ENCODE measurements at regions not wholly inside any gene's neighbourhood (a gene's known extent, or its start where the extent isn't known, plus 50 kb on each side); places are given as distances from the start of the nearest gene placed in this dataset.

GRCh38 chr5:26482076-26482809 lies 556.1 kb downstream of the CDH9 start:
- 0% methylated on average over 2 of the region's 5 CpGs; no CpG with 5 or more reads in 1 of the 2 experiments for WGBS, 2 experiments (ENCODE audit: extremely low coverage in 2 of 2, insufficient read length in 1 of 2)

More at GRCh38 chr5:26482076-26482809, 556.1 kb downstream of the CDH9 start:
- no peak overlapping the region for H3K23ac ChIP-seq (ENCODE audit: low read depth, low read length)
- no peak overlapping the region for H2BK15ac ChIP-seq (ENCODE audit: low read depth, low read length)
- dilution Hi-C loops (cut with HindIII; ENCODE audit: low sequenced_read_pairs, unreplicated experiment): no loop called here
- H3K9me1 ChIP-seq (ENCODE audit: insufficient read depth, low read length): no peaks in the 10 kb centered on the region
- intact Hi-C loops (cut with micrococcal nuclease): no loop called here
- ATAC-seq (ENCODE audit: low read depth) (no peak), DNase-seq (no peak)
- H3K4me1 ChIP-seq (ENCODE audit: control insufficient read depth, insufficient read depth, low read length): no peaks in the 10 kb centered on the region
- no peak overlapping the region for H2AFZ ChIP-seq (replicated peaks; ENCODE audit: low read length, poor library complexity)
- no peak overlapping the region for H3K9ac ChIP-seq (ENCODE audit: low read depth, low read length)
- H2BK5ac ChIP-seq (ENCODE audit: low read depth, low read length, poor library complexity, severe bottlenecking): no peak overlapping the region
- H3K27me3 ChIP-seq (ENCODE audit: control insufficient read depth, insufficient read depth, low read length): no peaks in the 10 kb centered on the region
- ChIA-PET CTCF (no interaction called here), POLR2A (ENCODE audit: unreplicated experiment) (no interaction called here)
- H3K4ac ChIP-seq (ENCODE audit: low read depth, low read length): no peak overlapping the region
- in situ Hi-C loops (cut with MboI; ENCODE audit: low sequenced_read_pairs): no loop called here
- no peak overlapping the region for H3K4me3 ChIP-seq (ENCODE audit: insufficient read depth, low read depth, low read length)
- H3K4me2 ChIP-seq (ENCODE audit: low read depth, low read length): no peak overlapping the region
- H2AK5ac ChIP-seq (ENCODE audit: low read depth, low read length): no peak overlapping the region
- H3K18ac ChIP-seq (ENCODE audit: low read depth, low read length): no peak overlapping the region
- H2AK9ac ChIP-seq (replicated peaks; ENCODE audit: low read depth, low read length, poor library complexity): no peak overlapping the region
- no peak overlapping the region for H2BK120ac ChIP-seq (ENCODE audit: low read depth, low read length)
- H4K20me1 ChIP-seq (ENCODE audit: insufficient read depth, low read length): no peaks in the 10 kb centered on the region
- no TSS peak for BruUV-seq (replicated peaks)
- H3K79me1 ChIP-seq (ENCODE audit: low read depth in 1 of 2, low read length in 2 of 2): no peaks in the 10 kb centered on the region
- no peak overlapping the region for H2BK20ac ChIP-seq (ENCODE audit: low read depth, low read length)
- H4K91ac ChIP-seq (ENCODE audit: insufficient read depth, low read depth, low read length): no peak overlapping the region
- H4K8ac ChIP-seq (ENCODE audit: low read depth in 2 of 2, low read length in 2 of 2): no peak overlapping the region
- no peak overlapping the region for H4K5ac ChIP-seq (ENCODE audit: low read depth, low read length)
- no peak overlapping the region for H3K14ac ChIP-seq (replicated peaks; ENCODE audit: low read depth, low read length)
- no peak overlapping the region for H3K56ac ChIP-seq (ENCODE audit: extremely low read depth, insufficient read depth, low read length)
- TF ChIP-seq MAFK (IDR thresholded peaks at IDR 0.05; ENCODE audit: low read depth, low read length): no peak
- TF ChIP-seq RAD21 (IDR thresholded peaks at IDR 0.05; ENCODE audit: low read length): no peak
- no peak for TF ChIP-seq POLR2A (IDR thresholded peaks at IDR 0.05; ENCODE audit: low read depth, low read length)
- TF ChIP-seq BHLHE40 (IDR thresholded peaks at IDR 0.05; ENCODE audit: low read depth, low read length): no peak
- TF ChIP-seq USF2 (IDR thresholded peaks at IDR 0.05; ENCODE audit: low read depth, low read length): no peak
- TF ChIP-seq RCOR1 (IDR thresholded peaks at IDR 0.05; ENCODE audit: insufficient replicate concordance, low read length): no peak
- TF ChIP-seq NFE2L2 (IDR thresholded peaks at IDR 0.05; ENCODE audit: low read depth, low read length): no peak
- TF ChIP-seq RFX5 (IDR thresholded peaks at IDR 0.05; ENCODE audit: low read depth, low read length): no peak
- no peak overlapping the region for H3K27ac ChIP-seq (ENCODE audit: insufficient read depth, low read length)
- H3K9me3 ChIP-seq (ENCODE audit: control insufficient read depth, insufficient read depth, low read length): peaks cover 6% of the 10 kb centered on the region; the same call in 1 of the 2 replicates
- no peaks in the 10 kb centered on the region for H3K36me3 ChIP-seq (ENCODE audit: control insufficient read depth, insufficient read depth, low read length)

All from IMR-90 (cell line).